Tibial nerve (tissue), 4 donors: ENCODE measurements at regions not wholly inside any gene's neighbourhood (a gene's known extent, or its start where the extent isn't known, plus 50 kb on each side); places are given as distances from the start of the nearest gene placed in this dataset.

Source experiments
- CTCF ChIP-seq, 5 experiments: fragments of 200-600 bp in 3 of 5; fragments of 450-650 bp in 2 of 5; sonication (generic) in 3 of 5; IDR thresholded peaks; one replicate each; pipeline ENCODE4 v1.5.1; 2016 to 2019; ENCODE audit warnings: antibody characterized with exemption in 5 of 5, mild to moderate bottlenecking in 3 of 5, moderate library complexity in 2 of 5
- EP300 ChIP-seq, 2 donors: sonication (generic); formaldehyde crosslinking; IDR thresholded peaks; one replicate each; pipeline ENCODE4 v1.6.1; 2017; ENCODE audit warnings: antibody characterized with exemption in 2 of 2, mild to moderate bottlenecking in 1 of 2
- POLR2A ChIP-seq, 2 donors: fragments of 450-650 bp; IDR thresholded peaks; one replicate each; pipeline ENCODE4 v1.6.1; 2017; ENCODE audit warnings: antibody characterized with exemption in 2 of 2, mild to moderate bottlenecking in 2 of 2, moderate library complexity in 2 of 2

- TF ChIP-seq CTCF (IDR thresholded peaks at IDR 0.05) (no peak), POLR2A (IDR thresholded peaks at IDR 0.05) (no peak), EP300 (IDR thresholded peaks at IDR 0.05) (no peak)
Measured at GRCh38 chr14:22422238-22422637, 166.8 kb downstream of the DAD1 start.
